ENCODE measurements at regions not wholly inside any gene's neighbourhood (a gene's known extent, or its start where the extent isn't known, plus 50 kb on each side); places are given as distances from the start of the nearest gene placed in this dataset.

DNA sequence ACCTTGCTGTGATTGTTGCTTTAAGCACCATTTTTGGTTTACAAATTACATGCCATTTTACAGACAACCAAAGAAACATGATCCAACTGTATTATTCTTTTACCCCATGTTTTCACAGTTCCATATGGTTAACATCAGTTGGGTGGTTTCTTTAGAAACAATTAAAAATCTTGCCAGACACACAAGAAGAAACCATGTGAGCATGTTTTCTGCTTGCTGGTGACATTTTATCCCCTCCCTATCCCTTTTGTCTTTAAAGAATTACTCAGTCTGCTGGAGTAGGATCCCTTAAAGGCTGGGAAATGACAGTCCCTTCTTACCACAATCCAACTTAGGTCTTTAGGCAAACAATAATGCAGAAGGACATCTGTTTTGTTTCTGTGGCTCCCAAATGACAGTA lies 121.8 kb upstream of the PLXNC1 start:
- no peaks in the 10 kb centered on the region for H3K27me3 ChIP-seq
- no peak overlapping the region for H3K27ac ChIP-seq
- intact Hi-C loops (cut with DNase I) = no loop called here
- H3K36me3 ChIP-seq = no peaks in the 10 kb centered on the region
- no peak for DNase-seq
- H3K4me3 ChIP-seq (replicated peaks in 1 of 3) = no peak overlapping the region
- no peaks in the 10 kb centered on the region for H3K9me3 ChIP-seq
- TF ChIP-seq, protein P1, sequence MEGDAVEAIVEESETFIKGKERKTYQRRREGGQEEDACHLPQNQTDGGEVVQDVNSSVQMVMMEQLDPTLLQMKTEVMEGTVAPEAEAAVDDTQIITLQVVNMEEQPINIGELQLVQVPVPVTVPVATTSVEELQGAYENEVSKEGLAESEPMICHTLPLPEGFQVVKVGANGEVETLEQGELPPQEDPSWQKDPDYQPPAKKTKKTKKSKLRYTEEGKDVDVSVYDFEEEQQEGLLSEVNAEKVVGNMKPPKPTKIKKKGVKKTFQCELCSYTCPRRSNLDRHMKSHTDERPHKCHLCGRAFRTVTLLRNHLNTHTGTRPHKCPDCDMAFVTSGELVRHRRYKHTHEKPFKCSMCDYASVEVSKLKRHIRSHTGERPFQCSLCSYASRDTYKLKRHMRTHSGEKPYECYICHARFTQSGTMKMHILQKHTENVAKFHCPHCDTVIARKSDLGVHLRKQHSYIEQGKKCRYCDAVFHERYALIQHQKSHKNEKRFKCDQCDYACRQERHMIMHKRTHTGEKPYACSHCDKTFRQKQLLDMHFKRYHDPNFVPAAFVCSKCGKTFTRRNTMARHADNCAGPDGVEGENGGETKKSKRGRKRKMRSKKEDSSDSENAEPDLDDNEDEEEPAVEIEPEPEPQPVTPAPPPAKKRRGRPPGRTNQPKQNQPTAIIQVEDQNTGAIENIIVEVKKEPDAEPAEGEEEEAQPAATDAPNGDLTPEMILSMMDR (IDR thresholded peaks at IDR 0.05) = no peak
- no peak for TF ChIP-seq POLR2A (IDR thresholded peaks at IDR 0.05)
- no peaks in the 10 kb centered on the region for H3K4me1 ChIP-seq

DNA sequence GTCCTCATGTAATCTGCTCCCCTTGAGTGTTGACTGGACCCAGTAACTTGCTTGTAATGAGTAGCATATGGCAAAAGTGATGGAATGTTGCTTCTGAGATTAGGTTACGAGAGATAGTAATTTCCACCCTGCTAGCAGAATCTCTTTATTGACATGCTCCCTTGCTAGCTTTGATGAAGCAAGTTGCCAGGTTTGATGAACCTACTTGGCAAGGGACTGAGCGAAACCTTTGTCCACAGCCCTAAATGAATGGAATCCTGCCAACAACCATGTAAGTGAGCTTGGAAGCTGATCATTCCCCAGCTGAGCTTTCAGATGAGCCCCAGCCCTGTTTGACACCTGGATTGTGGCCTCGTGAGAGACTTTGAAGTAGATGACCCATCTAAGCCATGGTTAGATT lies 120.8 kb upstream of the PLXNC1 start:
- Histone ChIP-seq H3K27ac (no peak overlapping the region), H3K9me3 (no peaks in the 10 kb centered on the region), H3K4me3 (replicated peaks in 1 of 3) (no peak overlapping the region), H3K27me3 (no peaks in the 10 kb centered on the region), H3K4me1 (no peaks in the 10 kb centered on the region), H3K36me3 (no peaks in the 10 kb centered on the region)
- WGBS, 2 donors = 86 to 92% methylated on average over 3 of the region's 3 CpGs
- intact Hi-C loops (cut with DNase I) = no loop called here
- no peak for TF ChIP-seq POLR2A (IDR thresholded peaks at IDR 0.05)
- TF ChIP-seq, protein P1 (IDR thresholded peaks at IDR 0.05) = no peak
- DNase-seq = no peak

DNA sequence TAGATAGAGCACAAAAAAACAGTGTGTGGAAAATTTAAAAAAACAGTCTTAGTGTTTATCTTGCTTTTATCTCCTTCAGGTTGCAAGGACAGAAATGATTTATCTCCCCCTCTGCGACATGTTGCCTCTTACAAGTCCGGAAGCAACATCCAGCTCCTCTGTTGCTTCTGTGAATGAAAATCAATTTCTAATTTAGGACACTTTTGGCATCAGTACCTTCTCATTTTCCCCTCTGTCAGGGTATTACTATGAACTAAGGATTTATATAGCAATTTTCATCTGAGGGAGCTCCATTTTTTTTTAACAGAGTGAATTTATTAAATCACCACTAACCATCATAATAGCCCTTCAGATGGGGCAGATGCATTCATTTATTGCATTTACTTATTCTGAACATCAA lies 116.6 kb upstream of the PLXNC1 start:
- WGBS, 2 donors = 86 to 87% methylated on average over 2 of the region's 2 CpGs
- Histone ChIP-seq H3K4me3 (replicated peaks in 1 of 3) (no peak overlapping the region), H3K9me3 (no peaks in the 10 kb centered on the region), H3K36me3 (no peaks in the 10 kb centered on the region), H3K4me1 (no peaks in the 10 kb centered on the region), H3K27me3 (no peaks in the 10 kb centered on the region), H3K27ac (no peak overlapping the region)
- no peak for DNase-seq
- TF ChIP-seq, protein P1 (IDR thresholded peaks at IDR 0.05) = no peak
- no peak for TF ChIP-seq POLR2A (IDR thresholded peaks at IDR 0.05)
- intact Hi-C loops (cut with DNase I) = no loop called here

DNA sequence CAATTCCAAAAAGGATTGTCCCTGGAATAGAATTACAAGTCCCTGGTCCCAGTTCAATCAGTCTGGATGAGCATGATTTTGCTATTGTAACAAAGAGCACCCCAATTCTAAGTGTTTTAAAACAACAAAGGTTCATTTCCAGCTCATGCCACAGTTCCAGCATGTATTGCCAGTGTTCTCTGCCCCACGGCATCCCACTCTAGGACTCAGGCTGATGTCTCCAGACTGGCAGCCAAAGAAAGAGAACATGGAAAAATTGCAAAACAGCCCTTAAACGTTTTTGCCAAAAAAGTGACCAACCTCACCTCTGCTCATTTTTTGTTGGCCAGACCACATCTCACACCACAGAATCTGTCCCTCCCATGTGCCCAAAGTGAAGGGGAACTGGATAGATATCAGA lies 116.0 kb upstream of the PLXNC1 start:
- no peak for DNase-seq
- H3K9me3 ChIP-seq = no peaks in the 10 kb centered on the region
- no peaks in the 10 kb centered on the region for H3K36me3 ChIP-seq
- 68 to 76% methylated on average over 2 of the region's 2 CpGs for WGBS, 2 donors
- intact Hi-C loops (cut with DNase I) = no loop called here
- H3K27ac ChIP-seq = no peak overlapping the region
- TF ChIP-seq, protein P1 (IDR thresholded peaks at IDR 0.05) = no peak
- no peak for TF ChIP-seq POLR2A (IDR thresholded peaks at IDR 0.05)
- H3K4me3 ChIP-seq (replicated peaks in 1 of 3) = no peak overlapping the region
- no peaks in the 10 kb centered on the region for H3K27me3 ChIP-seq
- H3K4me1 ChIP-seq = no peaks in the 10 kb centered on the region

GRCh38 chr12:94033101-94033500 lies 115.3 kb upstream of the PLXNC1 start:
- Histone ChIP-seq H3K4me1 (no peaks in the 10 kb centered on the region), H3K9me3 (no peaks in the 10 kb centered on the region), H3K27ac (no peak overlapping the region), H3K27me3 (no peaks in the 10 kb centered on the region), H3K36me3 (no peaks in the 10 kb centered on the region), H3K4me3 (replicated peaks in 1 of 3) (no peak overlapping the region)
- TF ChIP-seq, protein P1 (IDR thresholded peaks at IDR 0.05) = no peak
- no peak for TF ChIP-seq POLR2A (IDR thresholded peaks at IDR 0.05)
- intact Hi-C loops (cut with DNase I) = no loop called here
- DNase-seq = no peak
- 70 to 75% methylated on average over 5 of the region's 5 CpGs for WGBS, 2 donors

Data from thyroid gland (tissue), 4 donors.